AG09309 (cell line): ENCODE measurements at regions not wholly inside any gene's neighbourhood (a gene's known extent, or its start where the extent isn't known, plus 50 kb on each side); places are given as distances from the start of the nearest gene placed in this dataset.

Source experiments
- DNase-seq: peaks from one replicate; pipeline ENCODE4 v3.0.0-alpha.2; 2010; ENCODE audit warnings: low read depth
- H3K4me3 ChIP-seq: 2 replicates; pipeline ENCODE4 v1.5.1; 2011; ENCODE audit warnings: mild to moderate bottlenecking, low read depth, low read length, moderate library complexity; ENCODE audit not compliant: control insufficient read depth
- TF ChIP-seq, protein P1 (sequence below): IDR thresholded peaks from 2 replicates; pipeline ENCODE4 v1.5.1; 2011; ENCODE audit warnings: mild to moderate bottlenecking, low read depth, low read length, inconsistent platforms; ENCODE audit not compliant: insufficient read depth, control insufficient read depth; ENCODE audit errors: missing control alignments

DNA sequence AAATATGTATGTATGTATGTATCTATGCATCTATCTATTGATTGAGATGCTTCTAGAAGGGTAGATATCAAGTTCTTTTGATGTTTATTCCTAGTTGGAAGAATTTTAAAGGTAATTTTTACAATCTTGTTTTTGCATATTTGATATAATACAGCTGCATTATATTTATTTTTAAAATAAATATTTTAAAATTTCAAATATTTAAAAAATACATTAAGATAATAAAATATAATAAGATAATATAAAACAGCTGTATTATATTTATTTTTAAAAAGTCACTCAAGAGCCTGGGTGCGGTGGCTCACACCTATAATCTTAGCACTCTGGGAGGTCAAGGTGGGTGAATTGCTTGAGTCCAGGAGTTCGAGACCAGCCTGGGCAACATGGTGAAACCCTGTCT is 92.5 kb downstream of the LIPG start:
- no peak overlapping the region for H3K4me3 ChIP-seq
- no peak for DNase-seq
- TF ChIP-seq, protein P1, sequence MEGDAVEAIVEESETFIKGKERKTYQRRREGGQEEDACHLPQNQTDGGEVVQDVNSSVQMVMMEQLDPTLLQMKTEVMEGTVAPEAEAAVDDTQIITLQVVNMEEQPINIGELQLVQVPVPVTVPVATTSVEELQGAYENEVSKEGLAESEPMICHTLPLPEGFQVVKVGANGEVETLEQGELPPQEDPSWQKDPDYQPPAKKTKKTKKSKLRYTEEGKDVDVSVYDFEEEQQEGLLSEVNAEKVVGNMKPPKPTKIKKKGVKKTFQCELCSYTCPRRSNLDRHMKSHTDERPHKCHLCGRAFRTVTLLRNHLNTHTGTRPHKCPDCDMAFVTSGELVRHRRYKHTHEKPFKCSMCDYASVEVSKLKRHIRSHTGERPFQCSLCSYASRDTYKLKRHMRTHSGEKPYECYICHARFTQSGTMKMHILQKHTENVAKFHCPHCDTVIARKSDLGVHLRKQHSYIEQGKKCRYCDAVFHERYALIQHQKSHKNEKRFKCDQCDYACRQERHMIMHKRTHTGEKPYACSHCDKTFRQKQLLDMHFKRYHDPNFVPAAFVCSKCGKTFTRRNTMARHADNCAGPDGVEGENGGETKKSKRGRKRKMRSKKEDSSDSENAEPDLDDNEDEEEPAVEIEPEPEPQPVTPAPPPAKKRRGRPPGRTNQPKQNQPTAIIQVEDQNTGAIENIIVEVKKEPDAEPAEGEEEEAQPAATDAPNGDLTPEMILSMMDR: no peak

- DNase-seq: no peak
- no peak overlapping the region for H3K4me3 ChIP-seq
- TF ChIP-seq, protein P1: no peak
These were observed 91.2 kb downstream of the LIPG start for GRCh38 chr18:49652881-49653724.

DNA sequence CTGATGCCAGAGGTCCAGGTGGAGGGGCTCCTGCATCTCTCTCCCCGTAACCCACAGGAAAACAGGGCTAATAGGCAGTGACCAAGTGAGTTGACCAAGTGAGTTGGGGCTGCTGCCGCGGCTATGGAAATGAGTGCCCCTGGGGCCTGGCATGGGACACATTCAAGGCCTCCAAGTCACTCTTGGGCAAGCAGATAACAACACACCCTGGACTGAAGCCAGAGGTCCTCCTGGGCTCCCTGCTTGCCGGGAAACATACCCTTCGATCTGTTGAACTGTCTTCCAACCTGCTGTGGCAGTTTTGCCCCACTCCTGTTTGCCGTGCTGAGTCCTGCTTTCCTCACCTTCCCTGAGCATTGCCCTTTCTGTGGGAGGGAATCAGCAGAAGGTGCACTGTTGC is 89.2 kb downstream of the LIPG start:
- H3K4me3 ChIP-seq: no peak overlapping the region
- TF ChIP-seq, protein P1: no peak
- no peak for DNase-seq

- no peak for DNase-seq
- TF ChIP-seq, protein P1: no peak
- no peak overlapping the region for H3K4me3 ChIP-seq
These were observed 88.6 kb downstream of the LIPG start for GRCh38 chr18:49650426-49650891.

DNA sequence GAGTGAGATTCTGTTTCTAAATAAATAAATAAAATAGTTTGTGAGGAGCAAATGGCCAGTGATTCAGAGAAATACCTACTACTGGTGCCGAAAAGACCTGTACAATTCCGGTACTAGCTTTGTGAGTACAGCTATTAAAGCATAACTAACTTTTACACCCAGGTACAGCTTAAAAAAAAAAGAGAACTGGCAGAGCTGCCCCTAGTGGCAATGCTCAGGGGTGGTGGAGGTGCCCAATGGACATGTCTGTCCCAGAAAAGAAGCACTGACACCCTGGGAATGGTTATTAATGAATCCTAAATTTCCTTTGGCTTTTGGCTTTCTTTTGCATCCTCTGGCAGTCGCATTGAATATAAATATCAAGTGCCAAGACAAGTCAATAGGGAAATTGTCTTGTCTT is 87.0 kb downstream of the LIPG start:
- no peak for DNase-seq
- TF ChIP-seq, protein P1: peak; percentile 7
- no peak overlapping the region for H3K4me3 ChIP-seq
